A549 (cell line): ENCODE measurements at regions not wholly inside any gene's neighbourhood (a gene's known extent, or its start where the extent isn't known, plus 50 kb on each side); places are given as distances from the start of the nearest gene placed in this dataset.

Experiments
- ATAC-seq, 2 experiments: fragments of 200-7000 bp in 1 of 2; fragments of >200 bp in 1 of 2; cut with Nextera tagmentation in 1 of 2; cut with Tn5 transposase in 1 of 2; 3 replicates each; pipeline versions ENCODE4 v1.8.0 to v1.9.1; 2018 to 2020; ENCODE audit warnings: mild to moderate bottlenecking in 1 of 2, moderate library complexity in 1 of 2
- CTCF ChIA-PET: fragments of 300-600 bp; sonication (Branson Sonifier 250); formaldehyde crosslinking; extraction: SDS; loops from one replicate; lab custom pipeline; 2021; ENCODE audit warnings: antibody characterized with exemption, inconsistent platforms; lab: Yijun Ruan, JAX
- POLR2A ChIA-PET: fragments of 350-600 bp; formaldehyde crosslinking; extraction: SDS; loops from one replicate; lab custom pipeline; 2021; ENCODE audit warnings: antibody characterized with exemption, inconsistent platforms; lab: Yijun Ruan, JAX
- DNase-seq, 2 experiments: peaks; one replicate each; pipeline versions ENCODE4 v3.0.0 to v3.0.0-alpha.2; 2011 to 2016; ENCODE audit warnings: low read depth in 1 of 2, low spot score in 1 of 2
- FAIRE-seq: peaks from 2 replicates; lab custom pipeline; 2011; peaks lifted over from hg19 to GRCh38; lab: Jason Lieb, UNC
- H3K27ac ChIP-seq, 2 experiments: fragments of >200 bp; sonication (Bioruptor Twin); formaldehyde crosslinking; 3 replicates each; pipeline ENCODE4 v1.5.1; 2016 to 2017
- H3K4me1 ChIP-seq: fragments of >200 bp; sonication (Bioruptor Twin); formaldehyde crosslinking; 3 replicates; pipeline ENCODE4 v1.6.1; 2016
- H3K4me2 ChIP-seq: fragments of >200 bp; sonication (Bioruptor Twin); formaldehyde crosslinking; 3 replicates; pipeline ENCODE4 v1.6.1; 2016
- H3K4me3 ChIP-seq: fragments of >200 bp; sonication (Bioruptor Twin); formaldehyde crosslinking; 3 replicates; pipeline ENCODE4 v1.5.1; 2016
- H3K9me3 ChIP-seq: fragments of >200 bp; sonication (Bioruptor Twin); formaldehyde crosslinking; 3 replicates; pipeline ENCODE4 v1.6.1; 2016
- CBX8 ChIP-seq: fragments of 200-600 bp; sonication (generic); IDR thresholded peaks from 2 replicates; pipeline ENCODE4 v1.6.1; 2016
- CHD4 ChIP-seq: fragments of 200-600 bp; sonication (generic); IDR thresholded peaks from 2 replicates; pipeline ENCODE4 v1.6.1; 2016; ENCODE audit warnings: antibody characterized with exemption, mild to moderate bottlenecking, borderline replicate concordance
- CTCF ChIP-seq: fragments of >200 bp; sonication (Bioruptor Twin); formaldehyde crosslinking; IDR thresholded peaks from 3 replicates; pipeline ENCODE4 v1.5.1; 2016
- EHF ChIP-seq: fragments of 250-450 bp; sonication (Bioruptor Pico); IDR thresholded peaks from 2 replicates; pipeline ENCODE4 v1.5.0; 2020; ENCODE audit warnings: mild to moderate bottlenecking
- EP300 ChIP-seq, 2 experiments: fragments of >200 bp; sonication (Bioruptor Twin); formaldehyde crosslinking; IDR thresholded peaks; 2 replicates in 1 of 2; 3 replicates in 1 of 2; pipeline ENCODE4 v1.6.1; 2016 to 2017
- FOSB ChIP-seq: fragments of 250-450 bp; sonication (Bioruptor Pico); IDR thresholded peaks from 2 replicates; pipeline ENCODE4 v1.5.0; 2020; ENCODE audit warnings: mild to moderate bottlenecking, moderate library complexity
- FOSL2 ChIP-seq, 2 experiments: fragments of 450-650 bp in 1 of 2; fragments of >200 bp in 1 of 2; sonication (Bioruptor Twin) in 1 of 2; formaldehyde crosslinking; IDR thresholded peaks; 2 replicates each; pipeline versions ENCODE4 v1.5.0 to v1.6.1; 2016 to 2020; ENCODE audit warnings: mild to moderate bottlenecking in 1 of 2, moderate library complexity in 1 of 2
- FOXS1 ChIP-seq: fragments of 250-450 bp; sonication (Bioruptor Pico); IDR thresholded peaks from 2 replicates; pipeline ENCODE4 v1.5.0; 2020; ENCODE audit warnings: mild to moderate bottlenecking, moderate library complexity
- GATA3 ChIP-seq: IDR thresholded peaks from 2 replicates; pipeline ENCODE4 v1.6.1; 2012; ENCODE audit warnings: borderline replicate concordance
- HDAC2 ChIP-seq: fragments of 200-600 bp; sonication (generic); IDR thresholded peaks from 2 replicates; pipeline ENCODE4 v1.6.1; 2016
- HMGXB4 ChIP-seq: fragments of 250-450 bp; sonication (Bioruptor Pico); IDR thresholded peaks from 2 replicates; pipeline ENCODE4 v1.5.0; 2021; ENCODE audit warnings: mild to moderate bottlenecking, moderate library complexity, borderline replicate concordance
- KDM5A ChIP-seq: fragments of 200-600 bp; sonication (generic); IDR thresholded peaks from 2 replicates; pipeline ENCODE4 v1.6.1; 2016; ENCODE audit warnings: antibody characterized with exemption, mild to moderate bottlenecking
- MAFK ChIP-seq: fragments of 450-650 bp; IDR thresholded peaks from 2 replicates; pipeline ENCODE4 v1.6.1; 2014; ENCODE audit not compliant: partially characterized antibody
- MYC ChIP-seq: IDR thresholded peaks from 2 replicates; pipeline ENCODE4 v1.6.1; 2012; ENCODE audit warnings: mild to moderate bottlenecking, inconsistent platforms, low read length, improper control_type of control experiment, borderline replicate concordance
- NR3C1 ChIP-seq: fragments of >200 bp; sonication (Bioruptor Twin); formaldehyde crosslinking; IDR thresholded peaks from 3 replicates; pipeline ENCODE4 v1.6.1; 2017
- PBX3 ChIP-seq: IDR thresholded peaks from 2 replicates; pipeline ENCODE4 v1.6.1; 2012
- POLR2AphosphoS2 ChIP-seq: conservative IDR thresholded peaks from 2 replicates; pipeline ENCODE4 v1.6.1; 2012; ENCODE audit warnings: low read length, improper control_type of control experiment, inconsistent platforms
- REST ChIP-seq: fragments of 200-600 bp; sonication (generic); IDR thresholded peaks from 2 replicates; pipeline ENCODE4 v1.6.1; 2016; ENCODE audit warnings: antibody characterized with exemption, mild to moderate bottlenecking, moderate library complexity
- SREBF2 ChIP-seq: fragments of 450-650 bp; IDR thresholded peaks from 2 replicates; pipeline ENCODE4 v1.6.1; 2014; ENCODE audit warnings: mild to moderate bottlenecking, moderate library complexity
- ZC3H11A ChIP-seq: fragments of 450-650 bp; IDR thresholded peaks from 2 replicates; pipeline ENCODE4 v1.6.1; 2014; ENCODE audit warnings: antibody characterized with exemption, mild to moderate bottlenecking
- WGBS: methylation state at CpG from one replicate; pipeline ENCODE4 v1.1.6; 2017; ENCODE audit errors: missing lambda C conversion rate; 5-methylcytosine and 5-hydroxymethylcytosine counted together

- no peak for TF ChIP-seq FOSB (CRISPR knock-in tag)
- TF ChIP-seq, all 56 proteins: peak for 0
Observed at GRCh38 chr5:97405941-97406340, 222.9 kb upstream of the RIOK2 start (continued).

GRCh38 chr5:97406946-97407676 lies 224.1 kb upstream of the RIOK2 start:
- 64% methylated on average over 9 of the region's 42 CpGs for WGBS
- Histone ChIP-seq H3K4me2 (no peak overlapping the region), H3K4me1 (no peaks in the 10 kb centered on the region), H3K9me3 (no peaks in the 10 kb centered on the region), H3K27ac (no peak overlapping the region), H3K4me3 (no peak overlapping the region)
- ChIA-PET POLR2A (no interaction called here), CTCF (interaction anchor here (1.4 kb wide), 1 partner anchor 10 kb away, joined by 4 read pairs; no protein-coding TSS in a partner anchor)
- FAIRE-seq (no peak), DNase-seq (no peak), ATAC-seq (no peak)
- TF ChIP-seq MAFK (no peak), FOSL2 (IDR thresholded peaks at IDR 0.05) (no peak), FOSL2 (CRISPR knock-in tag; IDR thresholded peaks at IDR 0.05) (no peak), CHD4 (no peak), NR3C1 (no peak), HMGXB4 (CRISPR knock-in tag) (no peak), PBX3 (no peak), CTCF (no peak)

- ATAC-seq = no peak
- no peak overlapping the region for H3K4me2 ChIP-seq
- FAIRE-seq = no peak
- no peaks in the 10 kb centered on the region for H3K9me3 ChIP-seq
- CTCF ChIA-PET = interaction anchor here (1.4 kb wide), 1 partner anchor 9 kb away, joined by 4 read pairs; no protein-coding TSS in a partner anchor
- no peak overlapping the region for H3K27ac ChIP-seq
- no peak overlapping the region for H3K4me3 ChIP-seq
- 19% methylated on average over 9 of the region's 9 CpGs for WGBS
- TF ChIP-seq EHF = no peak
- no peak for TF ChIP-seq SREBF2
- TF ChIP-seq EP300 (IDR thresholded peaks at IDR 0.05) = no peak
- no peak for TF ChIP-seq ZC3H11A
- TF ChIP-seq FOXS1 (CRISPR knock-in tag) = no peak
- no peak for TF ChIP-seq MYC
- no peak for TF ChIP-seq POLR2AphosphoS2
- no peak for TF ChIP-seq CBX8
- no peak for TF ChIP-seq MAFK
- no peak for TF ChIP-seq NR3C1
- TF ChIP-seq FOSL2 (IDR thresholded peaks at IDR 0.05) = no peak
- no peak for TF ChIP-seq FOSL2 (CRISPR knock-in tag; IDR thresholded peaks at IDR 0.05)
- TF ChIP-seq KDM5A = no peak
- TF ChIP-seq HDAC2 = no peak
- TF ChIP-seq GATA3 = no peak
- TF ChIP-seq REST = no peak
- DNase-seq = no peak
- POLR2A ChIA-PET = no interaction called here
- H3K4me1 ChIP-seq = no peaks in the 10 kb centered on the region
Observed at GRCh38 chr5:97408331-97408730, 225.3 kb upstream of the RIOK2 start.
